ENCODE measurements at regions not wholly inside any gene's neighbourhood (a gene's known extent, or its start where the extent isn't known, plus 50 kb on each side); places are given as distances from the start of the nearest gene placed in this dataset.

- TF ChIP-seq E2F6 (IDR thresholded peaks at IDR 0.05; ENCODE audit: borderline replicate concordance, low read depth): no peak
- TF ChIP-seq, protein P1, sequence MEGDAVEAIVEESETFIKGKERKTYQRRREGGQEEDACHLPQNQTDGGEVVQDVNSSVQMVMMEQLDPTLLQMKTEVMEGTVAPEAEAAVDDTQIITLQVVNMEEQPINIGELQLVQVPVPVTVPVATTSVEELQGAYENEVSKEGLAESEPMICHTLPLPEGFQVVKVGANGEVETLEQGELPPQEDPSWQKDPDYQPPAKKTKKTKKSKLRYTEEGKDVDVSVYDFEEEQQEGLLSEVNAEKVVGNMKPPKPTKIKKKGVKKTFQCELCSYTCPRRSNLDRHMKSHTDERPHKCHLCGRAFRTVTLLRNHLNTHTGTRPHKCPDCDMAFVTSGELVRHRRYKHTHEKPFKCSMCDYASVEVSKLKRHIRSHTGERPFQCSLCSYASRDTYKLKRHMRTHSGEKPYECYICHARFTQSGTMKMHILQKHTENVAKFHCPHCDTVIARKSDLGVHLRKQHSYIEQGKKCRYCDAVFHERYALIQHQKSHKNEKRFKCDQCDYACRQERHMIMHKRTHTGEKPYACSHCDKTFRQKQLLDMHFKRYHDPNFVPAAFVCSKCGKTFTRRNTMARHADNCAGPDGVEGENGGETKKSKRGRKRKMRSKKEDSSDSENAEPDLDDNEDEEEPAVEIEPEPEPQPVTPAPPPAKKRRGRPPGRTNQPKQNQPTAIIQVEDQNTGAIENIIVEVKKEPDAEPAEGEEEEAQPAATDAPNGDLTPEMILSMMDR (IDR thresholded peaks at IDR 0.05): no peak
- no peak for TF ChIP-seq FOSL2 (IDR thresholded peaks at IDR 0.05)
- TF ChIP-seq FOSL2 (CRISPR knock-in tag; IDR thresholded peaks at IDR 0.05): no peak
Observed at GRCh38 chr18:47566809-47567208, 315.3 kb upstream of the SKOR2 start.

Data from A549 (cell line).